ENCODE measurements at regions not wholly inside any gene's neighbourhood (a gene's known extent, or its start where the extent isn't known, plus 50 kb on each side); places are given as distances from the start of the nearest gene placed in this dataset.
"Not testable (repeated sequence)": the region's sequence is repeated elsewhere in the genome, so short reads cannot be mapped to it uniquely, and the experiment has no call there.

GRCh38 chr11:115974703-115975102 is 470.5 kb upstream of the CADM1 start:
- no peak overlapping the region for H3K27ac ChIP-seq
- ChIA-PET CTCF (no interaction called here), POLR2A (ENCODE audit: low non-redundant PET) (no interaction called here)
- TF ChIP-seq CTCF (conservative IDR thresholded peaks at IDR 0.05; ENCODE audit: low read depth), result no peak
- DNase-seq (ENCODE audit: low spot score), result no peak

GRCh38 chr11:115967203-115967602 is 463.0 kb upstream of the CADM1 start:
- POLR2A ChIA-PET (ENCODE audit: low non-redundant PET); DNase-seq (ENCODE audit: low spot score); H3K27ac ChIP-seq: not testable (repeated sequence)
- CTCF ChIA-PET, result interaction anchor here (0.6 kb wide), 1 partner anchor 16 kb away, joined by 3 read pairs; no protein-coding TSS in a partner anchor

- ChIA-PET CTCF (no interaction called here), POLR2A (ENCODE audit: low non-redundant PET) (no interaction called here)
These were observed 461.7 kb upstream of the CADM1 start for GRCh38 chr11:115965767-115966504.

GRCh38 chr11:115964091-115964490 is 459.9 kb upstream of the CADM1 start:
- ChIA-PET POLR2A (ENCODE audit: low non-redundant PET) (no interaction called here), CTCF (no interaction called here)
- no peak for TF ChIP-seq CTCF (conservative IDR thresholded peaks at IDR 0.05; ENCODE audit: low read depth)
- H3K27ac ChIP-seq, result no peak overlapping the region
- DNase-seq (ENCODE audit: low spot score), result no peak

More at GRCh38 chr11:115965767-115966504, 461.7 kb upstream of the CADM1 start:
- no peak overlapping the region for H3K27ac ChIP-seq
- no peak for DNase-seq (ENCODE audit: low spot score)
- TF ChIP-seq CTCF (conservative IDR thresholded peaks at IDR 0.05; ENCODE audit: low read depth), result no peak

GRCh38 chr11:115963156-115963555 is 458.9 kb upstream of the CADM1 start:
- TF ChIP-seq CTCF (conservative IDR thresholded peaks at IDR 0.05; ENCODE audit: low read depth), result no peak
- H3K27ac ChIP-seq, result no peak overlapping the region
- POLR2A ChIA-PET (ENCODE audit: low non-redundant PET), result no interaction called here
- CTCF ChIA-PET, result no interaction called here
- DNase-seq (ENCODE audit: low spot score), result no peak

GRCh38 chr11:115961159-115962003 is 457.2 kb upstream of the CADM1 start:
- ChIA-PET POLR2A (ENCODE audit: low non-redundant PET) (no interaction called here), CTCF (interaction anchor here (0.5 kb wide), 1 partner anchor 499 kb away, joined by 3 read pairs; no protein-coding TSS in a partner anchor)
- no peak overlapping the region for H3K27ac ChIP-seq
- DNase-seq (ENCODE audit: low spot score), result no peak
- TF ChIP-seq CTCF (conservative IDR thresholded peaks at IDR 0.05; ENCODE audit: low read depth), result no peak

- ChIA-PET CTCF (no interaction called here), POLR2A (ENCODE audit: low non-redundant PET) (no interaction called here)
- TF ChIP-seq CTCF (conservative IDR thresholded peaks at IDR 0.05; ENCODE audit: low read depth), result no peak
- no peak for DNase-seq (ENCODE audit: low spot score)
- no peak overlapping the region for H3K27ac ChIP-seq
These were observed 454.9 kb upstream of the CADM1 start for GRCh38 chr11:115959081-115959486.
